K562 (cell line): ENCODE measurements at regions not wholly inside any gene's neighbourhood (a gene's known extent, or its start where the extent isn't known, plus 50 kb on each side); places are given as distances from the start of the nearest gene placed in this dataset.

Source experiments
- ATAC-seq: fragments of 200-7000 bp; cut with Tn5 transposase; 3 replicates; pipeline ENCODE4 v1.9.1; 2020; ENCODE audit warnings: moderate library complexity
- BruUV-seq: library from RNA; stranded (reverse); fragments of 400-500 nt; replicated peaks from 2 replicates; lab custom pipeline; 2021; lab: Mats Ljungman, UMichigan
- CTCF ChIA-PET: fragments of 300-600 bp; formaldehyde crosslinking; extraction: SDS; loops from one replicate; lab custom pipeline; 2021; ENCODE audit warnings: low intra/inter-chr PET ratio; lab: Yijun Ruan, JAX
- POLR2A ChIA-PET: fragments of 300-600, 350-650 bp; sonication (Branson Sonifier 250); formaldehyde crosslinking; extraction: SDS; loops from one replicate; lab custom pipeline; 2021; ENCODE audit warnings: antibody characterized with exemption, inconsistent platforms; lab: Yijun Ruan, JAX
- DNase-seq, 4 experiments: peaks; one replicate each; pipeline versions ENCODE4 v3.0.0 to v3.0.0-alpha.2; 2011 to 2018; ENCODE audit warnings: low spot score in 3 of 4, mixed read lengths in 3 of 4; ENCODE audit errors: extremely low read depth in 1 of 4
- FAIRE-seq: peaks from 2 replicates; lab custom pipeline; 2011; peaks lifted over from hg19 to GRCh38; lab: Jason Lieb, UNC
- H2AFZ ChIP-seq: 2 replicates; pipeline ENCODE4 v1.6.0; 2011; ENCODE audit warnings: low read depth, low read length, control low read depth, inconsistent platforms
- H3K27ac ChIP-seq: fragments of 200-600 bp; 3 replicates; pipeline ENCODE4 v1.8.0; 2011; ENCODE audit warnings: low read depth, mild to moderate bottlenecking, control low read depth, inconsistent platforms, low read length, moderate library complexity, mixed read lengths; ENCODE audit errors: extremely low read depth
- H3K27me3 ChIP-seq, 2 experiments: fragments of 300-600 bp in 1 of 2; 2 replicates in 1 of 2; 3 replicates in 1 of 2; pipeline versions ENCODE4 v1.6.0 to v1.8.0; 2011; ENCODE audit warnings: inconsistent platforms in 2 of 2, low read length in 2 of 2, mild to moderate bottlenecking in 1 of 2, mixed read lengths in 1 of 2, moderate library complexity in 1 of 2; ENCODE audit not compliant: control insufficient read depth in 2 of 2, insufficient read depth in 2 of 2
- H3K36me3 ChIP-seq: fragments of 300-600 bp; 3 replicates; pipeline ENCODE4 v1.8.0; 2011; ENCODE audit warnings: mild to moderate bottlenecking, low read length, inconsistent platforms; ENCODE audit not compliant: control insufficient read depth, insufficient read depth
- H3K4me1 ChIP-seq, 2 experiments: fragments of 200-600 bp in 1 of 2; replicated peaks in 1 of 2; 2 replicates in 1 of 2; 3 replicates in 1 of 2; pipeline versions ENCODE4 v1.5.1 to v1.8.0; 2011; ENCODE audit warnings: inconsistent platforms in 2 of 2, low read length in 2 of 2, mild to moderate bottlenecking in 1 of 2, mixed read lengths in 1 of 2, moderate library complexity in 1 of 2; ENCODE audit not compliant: control insufficient read depth in 2 of 2, insufficient read depth in 2 of 2
- H3K4me2 ChIP-seq: 2 replicates; pipeline ENCODE4 v1.6.1; 2011; ENCODE audit warnings: low read length, control low read depth, inconsistent platforms, mixed read lengths; ENCODE audit not compliant: insufficient read depth
- H3K4me3 ChIP-seq: fragments of 200-600 bp; sonication (generic), shearing (Covaris generic); 2 replicates; pipeline ENCODE4 v1.5.1; 2016; ENCODE audit warnings: control low read depth, inconsistent platforms
- H3K79me2 ChIP-seq: fragments of 200-600 bp; 3 replicates; pipeline ENCODE4 v1.8.0; 2011; ENCODE audit warnings: low read length, inconsistent platforms; ENCODE audit not compliant: control insufficient read depth, insufficient read depth
- H3K9ac ChIP-seq, 2 experiments: 2 replicates each; pipeline versions ENCODE4 v1.6.0 to v1.6.1; 2011; ENCODE audit warnings: low read depth in 2 of 2, low read length in 2 of 2, control low read depth in 1 of 2, inconsistent platforms in 1 of 2, mild to moderate bottlenecking in 1 of 2, mixed read lengths in 1 of 2; ENCODE audit not compliant: insufficient read depth in 1 of 2
- H3K9me1 ChIP-seq: one replicate; pipeline ENCODE4 v1.6.0; 2011; ENCODE audit warnings: inconsistent platforms, mild to moderate bottlenecking, low read length, moderate library complexity; ENCODE audit not compliant: control insufficient read depth, insufficient read depth
- H3K9me3 ChIP-seq: replicated peaks from 2 replicates; pipeline ENCODE4 v1.5.1; 2011; ENCODE audit warnings: low read depth, low read length, inconsistent platforms; ENCODE audit not compliant: control insufficient read depth, insufficient read depth
- H4K20me1 ChIP-seq: replicated peaks from 2 replicates; pipeline ENCODE4 v1.6.1; 2011; ENCODE audit warnings: low read length, inconsistent platforms, mixed read lengths; ENCODE audit not compliant: control insufficient read depth, insufficient read depth
- KLF13 ChIP-seq: fragments of 450-650 bp; IDR thresholded peaks from 2 replicates; pipeline ENCODE4 v1.6.1; 2016; ENCODE audit warnings: missing genetic modification characterization, low read depth, mild to moderate bottlenecking, missing compliant biosample characterization, moderate library complexity, borderline replicate concordance
- MEF2D ChIP-seq: conservative IDR thresholded peaks from 2 replicates; pipeline ENCODE4 v1.6.1; 2016; ENCODE audit warnings: low read depth, missing genetic modification characterization, missing compliant biosample characterization
- RNF2 ChIP-seq: sonication (generic); IDR thresholded peaks from 2 replicates; pipeline ENCODE4 v1.6.1; 2016
- WGBS: fragments of 100-300 bp; shearing (Covaris generic); methylation state at CpG from one replicate; pipeline ENCODE4 v1.1.6; 2016; ENCODE audit warnings: low coverage, mixed read lengths; ENCODE audit not compliant: insufficient coverage; ENCODE audit errors: missing lambda C conversion rate; 5-methylcytosine and 5-hydroxymethylcytosine counted together
- in situ Hi-C: fragments of 300-500 bp; cut with MboI; formaldehyde crosslinking; loops from 4 replicates; pipeline ENCODE4 v1.15.0; 2018; ENCODE audit warnings: inconsistent platforms, mixed read lengths
- intact Hi-C: fragments of 100-400 bp; cut with micrococcal nuclease; formaldehyde crosslinking; loops from 2 replicates; pipeline ENCODE4 v1.14.2; 2022
- TF ChIP-seq, protein P1 (sequence below): fragments of 200-400 bp; formaldehyde crosslinking; IDR thresholded peaks from 2 replicates; pipeline ENCODE4 v1.6.1; 2017; ENCODE audit warnings: mild to moderate bottlenecking, low read depth, low read length, moderate library complexity

GRCh38 chr1:115409094-115410015, 71.3 kb upstream of the NGF start:
- no peak for ATAC-seq
- ChIA-PET POLR2A (interaction anchor here (0.6 to 1.0 kb wide), 2 partner anchors 10 to 55 kb away, joined by 3 to 4 read pairs; no protein-coding TSS in a partner anchor), CTCF (no interaction called here)
- BruUV-seq: no TSS peak
- no peak overlapping the region for H3K4me2 ChIP-seq
- H3K4me1 ChIP-seq: no peaks in the 10 kb centered on the region
- no peaks in the 10 kb centered on the region for H4K20me1 ChIP-seq
- H3K9me1 ChIP-seq: no peaks in the 10 kb centered on the region
- intact Hi-C loops (no loop called here), in situ Hi-C loops (no loop called here)
- H2AFZ ChIP-seq: no peak overlapping the region
- H3K27ac ChIP-seq: no peak overlapping the region
- no peaks in the 10 kb centered on the region for H3K27me3 ChIP-seq
- no peak for DNase-seq
- no peaks in the 10 kb centered on the region for H3K9me3 ChIP-seq
- H3K36me3 ChIP-seq: no peaks in the 10 kb centered on the region
- H3K79me2 ChIP-seq: no peaks in the 10 kb centered on the region
- H3K4me3 ChIP-seq: no peak overlapping the region
- no peak for FAIRE-seq
- WGBS: 0% methylated on average over 7 of the region's 7 CpGs
- TF ChIP-seq MEF2D: no peak
- no peak overlapping the region for H3K9ac ChIP-seq

- ChIA-PET CTCF (no interaction called here), POLR2A (interaction anchor here (0.6 kb wide), 1 partner anchor 56 kb away, joined by 4 read pairs; no protein-coding TSS in a partner anchor)
- 0% methylated on average over 1 of the region's 1 CpG for WGBS
- ATAC-seq (no peak), DNase-seq (no peak), FAIRE-seq (no peak)
- no peaks in the 10 kb centered on the region for H3K4me1 ChIP-seq
- no peak overlapping the region for H3K27ac ChIP-seq
- H3K79me2 ChIP-seq: no peaks in the 10 kb centered on the region
- no TSS peak for BruUV-seq
- H2AFZ ChIP-seq: no peak overlapping the region
- H3K4me2 ChIP-seq: no peak overlapping the region
- in situ Hi-C loops: no loop called here
- no peak overlapping the region for H3K9ac ChIP-seq
- H3K4me3 ChIP-seq: no peak overlapping the region
- H3K36me3 ChIP-seq: no peaks in the 10 kb centered on the region
- no peaks in the 10 kb centered on the region for H3K9me3 ChIP-seq
- no peaks in the 10 kb centered on the region for H3K27me3 ChIP-seq
- H3K9me1 ChIP-seq: no peaks in the 10 kb centered on the region
- intact Hi-C loops: no loop called here
- H4K20me1 ChIP-seq: no peaks in the 10 kb centered on the region
- TF ChIP-seq KLF13 (tag): no peak
- no peak for TF ChIP-seq RNF2
- TF ChIP-seq, protein P1, sequence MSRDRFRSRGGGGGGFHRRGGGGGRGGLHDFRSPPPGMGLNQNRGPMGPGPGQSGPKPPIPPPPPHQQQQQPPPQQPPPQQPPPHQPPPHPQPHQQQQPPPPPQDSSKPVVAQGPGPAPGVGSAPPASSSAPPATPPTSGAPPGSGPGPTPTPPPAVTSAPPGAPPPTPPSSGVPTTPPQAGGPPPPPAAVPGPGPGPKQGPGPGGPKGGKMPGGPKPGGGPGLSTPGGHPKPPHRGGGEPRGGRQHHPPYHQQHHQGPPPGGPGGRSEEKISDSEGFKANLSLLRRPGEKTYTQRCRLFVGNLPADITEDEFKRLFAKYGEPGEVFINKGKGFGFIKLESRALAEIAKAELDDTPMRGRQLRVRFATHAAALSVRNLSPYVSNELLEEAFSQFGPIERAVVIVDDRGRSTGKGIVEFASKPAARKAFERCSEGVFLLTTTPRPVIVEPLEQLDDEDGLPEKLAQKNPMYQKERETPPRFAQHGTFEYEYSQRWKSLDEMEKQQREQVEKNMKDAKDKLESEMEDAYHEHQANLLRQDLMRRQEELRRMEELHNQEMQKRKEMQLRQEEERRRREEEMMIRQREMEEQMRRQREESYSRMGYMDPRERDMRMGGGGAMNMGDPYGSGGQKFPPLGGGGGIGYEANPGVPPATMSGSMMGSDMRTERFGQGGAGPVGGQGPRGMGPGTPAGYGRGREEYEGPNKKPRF: no peak
These were observed 70.5 kb upstream of the NGF start for GRCh38 chr1:115408533-115408932.
